Sigmoid colon (tissue), 4 donors: ENCODE measurements at regions not wholly inside any gene's neighbourhood (a gene's known extent, or its start where the extent isn't known, plus 50 kb on each side); places are given as distances from the start of the nearest gene placed in this dataset.

ENCODE experiments used
- POLR2A ChIP-seq, 2 donors: fragments of 450-650 bp; IDR thresholded peaks; one replicate each; pipeline ENCODE4 v1.6.1; 2016; ENCODE audit warnings: antibody characterized with exemption in 2 of 2, mild to moderate bottlenecking in 2 of 2, moderate library complexity in 2 of 2
- POLR2AphosphoS5 ChIP-seq, 4 donors: sonication (generic); formaldehyde crosslinking; IDR thresholded peaks; one replicate each; pipeline ENCODE4 v1.6.1; 2017; ENCODE audit warnings: antibody characterized with exemption in 4 of 4
- TF ChIP-seq, protein P1 (sequence below), 4 experiments: fragments of 450-650 bp in 3 of 4; fragments of 200-600 bp in 1 of 4; IDR thresholded peaks; one replicate each; pipeline ENCODE4 v1.5.1; 2016 to 2019; ENCODE audit warnings: antibody characterized with exemption in 4 of 4, mild to moderate bottlenecking in 3 of 4, moderate library complexity in 2 of 4

GRCh38 chr6:66725670-66726069 is 1018.6 kb upstream of the EYS start:
- TF ChIP-seq, protein P1, sequence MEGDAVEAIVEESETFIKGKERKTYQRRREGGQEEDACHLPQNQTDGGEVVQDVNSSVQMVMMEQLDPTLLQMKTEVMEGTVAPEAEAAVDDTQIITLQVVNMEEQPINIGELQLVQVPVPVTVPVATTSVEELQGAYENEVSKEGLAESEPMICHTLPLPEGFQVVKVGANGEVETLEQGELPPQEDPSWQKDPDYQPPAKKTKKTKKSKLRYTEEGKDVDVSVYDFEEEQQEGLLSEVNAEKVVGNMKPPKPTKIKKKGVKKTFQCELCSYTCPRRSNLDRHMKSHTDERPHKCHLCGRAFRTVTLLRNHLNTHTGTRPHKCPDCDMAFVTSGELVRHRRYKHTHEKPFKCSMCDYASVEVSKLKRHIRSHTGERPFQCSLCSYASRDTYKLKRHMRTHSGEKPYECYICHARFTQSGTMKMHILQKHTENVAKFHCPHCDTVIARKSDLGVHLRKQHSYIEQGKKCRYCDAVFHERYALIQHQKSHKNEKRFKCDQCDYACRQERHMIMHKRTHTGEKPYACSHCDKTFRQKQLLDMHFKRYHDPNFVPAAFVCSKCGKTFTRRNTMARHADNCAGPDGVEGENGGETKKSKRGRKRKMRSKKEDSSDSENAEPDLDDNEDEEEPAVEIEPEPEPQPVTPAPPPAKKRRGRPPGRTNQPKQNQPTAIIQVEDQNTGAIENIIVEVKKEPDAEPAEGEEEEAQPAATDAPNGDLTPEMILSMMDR (IDR thresholded peaks at IDR 0.05): no peak
- no peak for TF ChIP-seq POLR2AphosphoS5 (IDR thresholded peaks at IDR 0.05)
- TF ChIP-seq POLR2A (IDR thresholded peaks at IDR 0.05): no peak
